NCI-H1105 treated with DMSO at 0.1 percent for 48 hours (cell line): ENCODE measurements at regions not wholly inside any gene's neighbourhood (a gene's known extent, or its start where the extent isn't known, plus 50 kb on each side); places are given as distances from the start of the nearest gene placed in this dataset.
A peak's percentile ranks its signal among the peaks of the same experiment; 100 is the strongest.
"Not testable (repeated sequence)": the region's sequence is repeated elsewhere in the genome, so short reads cannot be mapped to it uniquely, and the experiment has no call there.

ENCODE experiments used
- DNase-seq: peaks from one replicate; lab custom pipeline; 2025; lab: John Stamatoyannopoulos, UW

DNA sequence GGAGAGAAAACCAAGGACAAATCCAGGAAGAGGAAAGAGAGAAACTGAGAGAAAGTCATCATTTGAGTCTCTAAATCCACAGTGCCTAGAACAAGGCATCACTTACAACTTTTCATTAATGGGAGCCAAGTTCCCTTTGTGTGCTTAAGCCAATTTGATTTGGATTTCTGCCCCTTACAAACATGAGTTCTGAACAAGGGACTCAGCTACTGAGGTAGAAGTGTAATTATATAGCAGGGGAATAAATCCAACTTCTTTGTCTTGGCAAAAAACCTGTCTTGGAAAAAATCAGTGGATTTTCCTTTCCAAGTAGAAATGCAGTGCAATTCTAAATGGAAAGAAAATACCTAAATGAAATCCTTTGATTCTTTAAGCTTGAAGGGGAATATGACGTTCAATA lies 307.2 kb upstream of the CNTN3 start:
- no peak for DNase-seq

- no peak for DNase-seq
Observed at GRCh38 chr3:74920721-74921350, 306.4 kb upstream of the CNTN3 start.

GRCh38 chr3:74916696-74917095 lies 302.2 kb upstream of the CNTN3 start:
- DNase-seq: no peak

DNA sequence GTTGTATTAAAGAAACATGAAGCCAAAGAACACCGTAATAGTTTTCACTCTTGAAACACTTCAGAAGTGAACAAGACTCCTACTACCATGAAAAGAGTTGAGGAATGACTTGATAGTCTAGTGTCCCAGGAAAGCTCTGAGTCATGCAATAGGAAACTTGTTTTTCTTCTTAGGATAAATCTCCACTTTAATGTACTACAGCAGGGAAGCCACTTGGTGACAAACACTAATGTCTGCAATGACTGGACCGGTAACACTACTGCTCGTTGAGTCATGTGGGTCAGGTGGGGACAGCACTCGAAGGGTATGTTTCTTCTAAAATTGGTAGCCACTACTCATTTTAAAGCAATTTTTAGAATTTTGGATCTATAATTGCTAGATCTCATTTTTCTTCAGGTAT lies 291.7 kb upstream of the CNTN3 start:
- DNase-seq: no peak

DNA sequence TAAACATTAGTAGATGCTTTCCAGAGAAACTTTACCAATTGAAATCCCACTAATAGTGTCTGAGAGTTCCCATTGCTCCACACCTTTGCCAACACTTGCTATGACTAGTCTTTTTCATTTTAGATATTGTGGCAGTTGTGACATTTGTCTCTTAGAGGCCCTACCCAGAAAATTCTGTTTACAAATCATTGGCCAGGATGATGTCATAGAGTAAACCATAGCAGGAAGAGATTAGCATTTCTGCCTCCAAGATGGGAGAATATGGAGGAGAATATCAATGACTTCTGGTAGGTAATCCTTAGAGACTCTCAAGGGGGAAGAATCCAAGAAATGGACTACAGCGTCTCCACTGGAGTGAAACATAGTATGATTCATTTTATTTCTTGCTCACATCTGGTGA lies 291.0 kb upstream of the CNTN3 start:
- no peak for DNase-seq

DNA sequence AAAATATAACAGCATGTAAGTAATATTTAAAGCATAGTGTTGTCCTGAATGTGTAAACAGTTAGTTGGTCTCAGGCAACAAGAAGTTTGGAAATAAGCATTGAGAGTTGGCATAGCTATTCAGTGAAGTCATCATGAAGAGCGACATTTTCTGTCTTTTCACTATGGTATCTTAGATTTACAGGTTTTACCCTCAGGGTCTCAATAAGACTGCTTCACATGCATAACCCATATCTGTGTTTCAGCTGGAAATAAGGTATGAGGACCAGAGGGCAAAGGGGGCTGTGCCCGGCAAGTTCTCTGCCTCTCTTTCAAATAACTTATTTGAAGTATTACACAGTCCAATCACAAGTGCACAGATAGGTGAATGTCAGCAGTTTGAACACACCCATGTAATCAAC lies 290.2 kb upstream of the CNTN3 start:
- DNase-seq: no peak

- not testable (repeated sequence) for DNase-seq
Observed at GRCh38 chr3:74899796-74900516, 285.5 kb upstream of the CNTN3 start.

- no peak for DNase-seq
Observed at GRCh38 chr3:74897006-74897405, 282.5 kb upstream of the CNTN3 start.

DNA sequence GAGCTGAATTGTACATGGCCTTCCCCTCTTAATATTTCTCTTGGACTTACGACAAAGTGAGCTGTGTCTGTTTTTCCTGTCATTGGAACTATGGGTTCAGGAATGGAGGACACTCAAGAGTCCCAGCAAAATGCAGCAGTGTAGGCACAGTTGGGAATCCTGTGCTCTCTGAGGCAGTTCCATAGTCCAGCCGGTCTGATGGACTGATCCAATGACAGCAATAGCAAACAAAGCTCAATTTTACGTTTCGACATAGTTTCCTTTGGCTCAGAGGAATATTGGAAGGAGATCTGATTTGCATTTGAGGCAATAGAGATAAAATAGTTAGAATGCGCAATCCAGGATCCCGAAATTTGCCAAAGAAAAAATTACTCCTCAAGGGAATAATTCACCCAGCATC lies 276.9 kb upstream of the CNTN3 start:
- DNase-seq: no peak

GRCh38 chr3:74883690-74884089 lies 269.2 kb upstream of the CNTN3 start:
- no peak for DNase-seq

- no peak for DNase-seq
Observed at GRCh38 chr3:74883222-74883621, 268.8 kb upstream of the CNTN3 start.

GRCh38 chr3:74880237-74880636 lies 265.8 kb upstream of the CNTN3 start:
- DNase-seq: no peak

GRCh38 chr3:74866357-74867030 lies 252.0 kb upstream of the CNTN3 start:
- no peak for DNase-seq

- peak; percentile 35 for DNase-seq
Observed at GRCh38 chr3:74862476-74862875, 248.0 kb upstream of the CNTN3 start.

DNA sequence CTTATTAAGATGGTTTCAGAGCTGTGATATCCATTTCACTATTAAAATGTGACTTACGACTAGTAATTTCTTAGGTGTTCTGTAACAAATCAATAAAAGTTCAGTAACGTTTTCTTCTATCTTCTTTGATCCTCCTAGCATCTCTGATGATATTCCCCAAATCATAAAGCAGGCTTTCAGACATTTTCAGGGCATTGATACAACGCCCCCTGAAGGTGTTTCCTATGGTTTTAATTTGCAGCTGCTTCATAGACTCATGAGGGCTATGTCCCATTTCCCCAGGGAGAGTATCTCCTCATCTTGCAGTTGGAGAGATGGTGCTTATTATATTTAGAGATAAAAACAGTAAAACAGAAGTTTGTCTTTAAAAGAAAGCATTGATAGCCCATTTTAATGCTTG lies 246.8 kb upstream of the CNTN3 start:
- DNase-seq: no peak

- DNase-seq: no peak
Observed at GRCh38 chr3:74858086-74858485, 243.6 kb upstream of the CNTN3 start.

- no peak for DNase-seq
Observed at GRCh38 chr3:74850381-74850780, 235.9 kb upstream of the CNTN3 start.

GRCh38 chr3:74847093-74847492 lies 232.6 kb upstream of the CNTN3 start:
- DNase-seq: no peak

GRCh38 chr3:74845081-74845480 lies 230.6 kb upstream of the CNTN3 start:
- no peak for DNase-seq

DNA sequence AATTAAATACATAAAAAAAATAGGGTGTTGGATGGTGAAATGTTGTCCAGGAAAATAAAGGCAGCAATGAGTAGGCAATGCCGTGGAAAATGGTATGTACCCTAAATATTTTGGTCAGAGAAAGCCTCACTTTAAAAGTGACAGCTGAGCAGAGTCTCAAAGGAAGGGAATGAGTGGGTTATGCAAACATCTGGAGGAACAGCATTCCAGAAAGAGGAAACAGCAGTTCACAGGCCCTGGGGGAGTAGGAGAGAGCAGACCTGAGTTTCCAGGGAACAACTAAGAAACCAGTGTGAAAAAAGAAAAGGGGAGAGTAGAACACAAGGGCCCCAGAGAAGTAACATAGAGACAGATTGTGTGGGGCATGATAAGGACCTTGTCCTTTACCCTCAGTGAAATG lies 230.0 kb upstream of the CNTN3 start:
- DNase-seq: no peak

- DNase-seq: no peak
Observed at GRCh38 chr3:74842649-74843048, 228.2 kb upstream of the CNTN3 start.

- no peak for DNase-seq
Observed at GRCh38 chr3:74842141-74842540, 227.7 kb upstream of the CNTN3 start.

GRCh38 chr3:74839566-74839965 lies 225.1 kb upstream of the CNTN3 start:
- DNase-seq: no peak
